Upper lobe of right lung (tissue), 1 donor: ENCODE measurements at regions not wholly inside any gene's neighbourhood (a gene's known extent, or its start where the extent isn't known, plus 50 kb on each side); places are given as distances from the start of the nearest gene placed in this dataset.

ENCODE experiments used
- ATAC-seq: fragments of 200-7000 bp; cut with Tn5 transposase; one replicate; pipeline ENCODE4 v1.9.1; 2020; ENCODE audit warnings: mild to moderate bottlenecking, moderate library complexity
- DNase-seq: peaks from one replicate; pipeline ENCODE4 v3.0.0-alpha.2; 2020
- H3K27ac ChIP-seq: fragments of 200-600 bp; one replicate; pipeline ENCODE4 v1.8.0; 2022
- H3K27me3 ChIP-seq: fragments of 200-600 bp; one replicate; pipeline ENCODE4 v1.8.0; 2022; ENCODE audit warnings: mild to moderate bottlenecking
- H3K36me3 ChIP-seq: fragments of 200-600 bp; one replicate; pipeline ENCODE4 v1.8.0; 2022
- H3K4me1 ChIP-seq: fragments of 200-600 bp; one replicate; pipeline ENCODE4 v1.8.0; 2022
- H3K4me3 ChIP-seq: fragments of 200-600 bp; one replicate; pipeline ENCODE4 v1.8.0; 2022; ENCODE audit warnings: mild to moderate bottlenecking
- H3K9me3 ChIP-seq: fragments of 200-600 bp; one replicate; pipeline ENCODE4 v1.8.0; 2022
- CTCF ChIP-seq: fragments of 200-600 bp; IDR thresholded peaks from one replicate; pipeline ENCODE4 v1.8.0; 2022; ENCODE audit warnings: antibody characterized with exemption
- intact Hi-C: fragments of 100-400 bp; cut with DNase I; formaldehyde crosslinking; loops from one replicate; pipeline ENCODE4 v1.11.0; 2022
- donor health status: DM: no; HTN: yes; CAD: no; lungs with severe emphysema.

- H3K9me3 ChIP-seq, result no peaks in the 10 kb centered on the region
- DNase-seq, result no peak
- H3K27me3 ChIP-seq, result no peaks in the 10 kb centered on the region
- H3K4me3 ChIP-seq, result no peak overlapping the region
- no peak for ATAC-seq
- intact Hi-C loops, result no loop called here
- H3K36me3 ChIP-seq, result no peaks in the 10 kb centered on the region
- no peaks in the 10 kb centered on the region for H3K4me1 ChIP-seq
- H3K27ac ChIP-seq, result no peak overlapping the region
- TF ChIP-seq CTCF, result no peak
Measured at GRCh38 chr9:79885093-79885857, 313.5 kb downstream of the TLE4 start.

GRCh38 chr9:79884546-79884945 is 312.8 kb downstream of the TLE4 start:
- ATAC-seq (peak; percentile 24), DNase-seq (no peak)
- Histone ChIP-seq H3K36me3 (no peaks in the 10 kb centered on the region), H3K27me3 (no peaks in the 10 kb centered on the region), H3K4me3 (no peak overlapping the region), H3K4me1 (no peaks in the 10 kb centered on the region), H3K9me3 (no peaks in the 10 kb centered on the region), H3K27ac (no peak overlapping the region)
- TF ChIP-seq CTCF, result no peak
- intact Hi-C loops, result no loop called here

GRCh38 chr9:79883073-79883645 is 311.4 kb downstream of the TLE4 start:
- H3K27ac ChIP-seq, result no peak overlapping the region
- DNase-seq, result no peak
- ATAC-seq, result peak; percentile 69
- no peaks in the 10 kb centered on the region for H3K4me1 ChIP-seq
- no peaks in the 10 kb centered on the region for H3K36me3 ChIP-seq
- intact Hi-C loops, result no loop called here
- TF ChIP-seq CTCF, result no peak
- H3K4me3 ChIP-seq, result no peak overlapping the region
- no peaks in the 10 kb centered on the region for H3K9me3 ChIP-seq
- H3K27me3 ChIP-seq, result no peaks in the 10 kb centered on the region

- TF ChIP-seq CTCF, result no peak
- Histone ChIP-seq H3K4me3 (no peak overlapping the region), H3K27ac (no peak overlapping the region), H3K36me3 (no peaks in the 10 kb centered on the region), H3K4me1 (no peaks in the 10 kb centered on the region), H3K27me3 (no peaks in the 10 kb centered on the region), H3K9me3 (no peaks in the 10 kb centered on the region)
- DNase-seq (no peak), ATAC-seq (no peak)
- intact Hi-C loops, result no loop called here
Measured at GRCh38 chr9:79880626-79881025, 308.9 kb downstream of the TLE4 start.

GRCh38 chr9:79877943-79878602 is 306.3 kb downstream of the TLE4 start:
- DNase-seq, result no peak
- H3K4me3 ChIP-seq, result no peak overlapping the region
- H3K9me3 ChIP-seq, result no peaks in the 10 kb centered on the region
- intact Hi-C loops, result no loop called here
- no peaks in the 10 kb centered on the region for H3K27me3 ChIP-seq
- ATAC-seq, result peak; percentile 79
- no peak overlapping the region for H3K27ac ChIP-seq
- no peaks in the 10 kb centered on the region for H3K36me3 ChIP-seq
- TF ChIP-seq CTCF, result no peak
- H3K4me1 ChIP-seq, result no peaks in the 10 kb centered on the region
